Skin epidermis (tissue), 12 donors: ENCODE measurements at regions not wholly inside any gene's neighbourhood (a gene's known extent, or its start where the extent isn't known, plus 50 kb on each side); places are given as distances from the start of the nearest gene placed in this dataset.

ENCODE experiments used
- H3K27ac ChIP-seq, 21 experiments: fragments of 200-600 bp; sonication (generic) in 11 of 21; one replicate each; pipeline ENCODE4 v1.5.0; 2020; ENCODE audit warnings: mild to moderate bottlenecking in 3 of 21, inconsistent platforms in 2 of 21, moderate library complexity in 2 of 21
- H3K4me3 ChIP-seq, 7 experiments: fragments of 200-600 bp; sonication (generic) in 2 of 7; one replicate each; pipeline ENCODE4 v1.5.0; 2020; ENCODE audit warnings: inconsistent platforms in 2 of 7, mild to moderate bottlenecking in 2 of 7, moderate library complexity in 1 of 7

- Histone ChIP-seq H3K27ac (no peak overlapping the region), H3K4me3 (no peak overlapping the region)
Observed at GRCh38 chr14:55500219-55500701, 59.8 kb upstream of the TBPL2 start.

DNA sequence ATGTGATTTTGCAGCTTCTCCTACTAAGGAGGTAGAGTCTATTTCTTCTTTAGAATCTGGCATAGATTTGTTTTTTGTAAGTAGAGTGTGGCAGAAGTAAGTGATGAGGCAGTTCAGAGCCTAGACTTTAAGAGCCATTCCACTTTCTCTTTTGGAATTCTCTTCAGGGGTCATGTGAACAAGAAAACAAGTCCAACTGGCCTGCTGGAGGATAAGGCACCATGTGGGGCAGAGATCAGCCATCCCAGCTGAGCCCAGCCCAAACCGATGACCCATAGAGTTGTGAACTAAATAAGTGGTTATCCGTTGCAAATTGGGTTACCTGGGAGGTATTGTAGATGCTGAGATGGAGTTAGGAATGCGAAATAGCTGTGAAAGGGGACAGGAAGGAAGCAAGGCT, 60.3 kb upstream of the TBPL2 start:
- Histone ChIP-seq H3K27ac (no peak overlapping the region), H3K4me3 (no peak overlapping the region)

GRCh38 chr14:55502746-55503284, 62.4 kb upstream of the TBPL2 start:
- Histone ChIP-seq H3K27ac (no peak overlapping the region), H3K4me3 (no peak overlapping the region)

GRCh38 chr14:55505846-55506245, 65.4 kb upstream of the TBPL2 start:
- Histone ChIP-seq H3K27ac (no peak overlapping the region), H3K4me3 (no peak overlapping the region)

DNA sequence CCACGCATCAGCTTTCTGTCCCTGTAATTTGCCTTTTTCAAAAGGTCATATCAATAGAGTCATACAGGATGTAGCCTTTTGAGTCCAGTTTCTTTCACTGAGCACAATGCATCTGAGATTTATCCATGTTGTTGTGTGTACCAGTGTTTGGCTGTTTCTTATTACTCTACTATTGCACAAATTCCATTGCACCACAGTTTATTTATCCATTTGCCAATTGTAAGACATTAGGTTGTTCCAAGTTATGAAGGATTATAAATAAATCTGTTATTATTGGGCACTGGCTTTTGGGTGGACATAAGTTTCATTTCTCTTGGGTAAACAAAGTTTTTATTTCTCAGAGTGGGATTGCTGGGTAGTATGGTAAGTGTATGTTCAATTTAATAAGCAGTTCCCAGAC, 68.3 kb upstream of the TBPL2 start:
- no peak overlapping the region for H3K4me3 ChIP-seq
- H3K27ac ChIP-seq: no peak overlapping the region

DNA sequence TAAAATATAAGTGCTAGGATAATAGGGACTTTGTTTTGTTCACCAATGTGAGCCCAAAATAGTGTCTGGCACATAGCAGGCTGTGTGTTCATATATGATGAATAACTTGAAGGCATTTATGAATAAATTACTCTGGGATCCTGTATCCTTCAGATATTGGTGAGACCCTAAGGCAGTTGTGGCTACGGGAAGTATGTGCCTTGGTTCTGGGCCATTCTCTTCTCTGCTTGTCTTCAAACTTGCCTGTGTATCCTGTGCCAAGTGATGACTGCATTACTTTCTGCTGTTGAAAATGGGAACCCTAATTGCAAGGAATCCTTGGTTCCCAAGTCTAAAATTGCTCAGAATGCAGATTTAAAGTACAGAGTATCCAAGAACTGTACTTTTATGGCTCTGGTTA, 67.6 kb upstream of the KTN1 start:
- no peak overlapping the region for H3K4me3 ChIP-seq
- peak overlapping the region in 1 of 21 experiments; percentile 52 for H3K27ac ChIP-seq

GRCh38 chr14:55513491-55513890, 66.5 kb upstream of the KTN1 start:
- no peak overlapping the region for H3K4me3 ChIP-seq

GRCh38 chr14:55514819-55515490, 65.1 kb upstream of the KTN1 start:
- Histone ChIP-seq H3K4me3 (peak overlapping the region in 2 of 7 experiments; percentile 6 to 22), H3K27ac (peak overlapping the region in 8 of 21 experiments; percentile 19 to 72 (median 46))

More at GRCh38 chr14:55513491-55513890, 66.5 kb upstream of the KTN1 start:
- no peak overlapping the region for H3K27ac ChIP-seq

- no peak overlapping the region for H3K4me3 ChIP-seq
- no peak overlapping the region for H3K27ac ChIP-seq
Observed at GRCh38 chr14:55516776-55517175, 63.2 kb upstream of the KTN1 start.

DNA sequence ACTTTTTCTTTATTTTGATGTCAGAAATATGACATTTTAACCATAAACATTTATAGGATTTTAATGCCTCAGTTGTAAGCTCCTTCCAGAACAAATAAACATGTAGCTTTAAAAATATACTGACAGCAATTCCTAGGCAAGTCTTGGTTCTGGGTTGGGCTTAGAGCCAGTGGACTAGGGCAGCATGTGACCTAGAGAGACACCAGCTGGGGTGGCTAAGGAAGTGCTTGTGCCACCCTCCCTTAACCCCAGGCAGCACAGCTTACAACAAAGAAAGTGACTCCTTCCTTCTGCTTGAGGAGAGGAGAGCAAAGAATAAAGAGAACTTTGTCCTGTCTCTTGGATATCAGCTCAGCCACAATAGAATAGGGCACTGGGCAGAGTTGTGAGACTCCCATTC, 61.6 kb upstream of the KTN1 start:
- Histone ChIP-seq H3K27ac (no peak overlapping the region), H3K4me3 (no peak overlapping the region)

- H3K27ac ChIP-seq: peak overlapping the region in 1 of 21 experiments; percentile 63
- H3K4me3 ChIP-seq: no peak overlapping the region
Observed at GRCh38 chr14:55519473-55520080, 60.4 kb upstream of the KTN1 start.

DNA sequence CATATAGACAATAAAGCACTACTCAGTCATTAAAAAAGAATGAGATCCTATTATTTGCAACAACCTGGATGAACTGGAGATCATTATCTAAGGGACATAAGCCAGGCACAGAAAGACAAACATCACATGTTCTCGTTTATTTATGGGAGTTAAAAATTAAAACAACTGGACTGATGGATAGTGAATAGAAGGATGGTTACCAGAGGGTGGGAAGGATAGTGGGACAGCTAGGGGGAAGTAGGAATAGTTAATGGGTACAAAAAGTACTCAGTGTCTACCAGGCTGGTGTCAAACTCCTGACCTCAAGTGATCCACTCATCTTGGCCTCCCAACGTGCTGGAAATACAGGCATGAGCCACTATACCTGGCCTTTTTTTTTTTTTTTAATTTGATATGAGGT, 56.7 kb upstream of the KTN1 start:
- Histone ChIP-seq H3K27ac (no peak overlapping the region), H3K4me3 (no peak overlapping the region)
